ENCODE measurements at regions not wholly inside any gene's neighbourhood (a gene's known extent, or its start where the extent isn't known, plus 50 kb on each side); places are given as distances from the start of the nearest gene placed in this dataset.

GRCh38 chr13:40452038-40452666 lies 214.3 kb downstream of the FOXO1 start:
- H3K4me3 ChIP-seq, result no peak overlapping the region
- intact Hi-C loops (cut with DNase I), result no loop called here
- ATAC-seq (peak; percentile 65 to 78 (median 70)), DNase-seq (no peak)
- TF ChIP-seq, protein P1, sequence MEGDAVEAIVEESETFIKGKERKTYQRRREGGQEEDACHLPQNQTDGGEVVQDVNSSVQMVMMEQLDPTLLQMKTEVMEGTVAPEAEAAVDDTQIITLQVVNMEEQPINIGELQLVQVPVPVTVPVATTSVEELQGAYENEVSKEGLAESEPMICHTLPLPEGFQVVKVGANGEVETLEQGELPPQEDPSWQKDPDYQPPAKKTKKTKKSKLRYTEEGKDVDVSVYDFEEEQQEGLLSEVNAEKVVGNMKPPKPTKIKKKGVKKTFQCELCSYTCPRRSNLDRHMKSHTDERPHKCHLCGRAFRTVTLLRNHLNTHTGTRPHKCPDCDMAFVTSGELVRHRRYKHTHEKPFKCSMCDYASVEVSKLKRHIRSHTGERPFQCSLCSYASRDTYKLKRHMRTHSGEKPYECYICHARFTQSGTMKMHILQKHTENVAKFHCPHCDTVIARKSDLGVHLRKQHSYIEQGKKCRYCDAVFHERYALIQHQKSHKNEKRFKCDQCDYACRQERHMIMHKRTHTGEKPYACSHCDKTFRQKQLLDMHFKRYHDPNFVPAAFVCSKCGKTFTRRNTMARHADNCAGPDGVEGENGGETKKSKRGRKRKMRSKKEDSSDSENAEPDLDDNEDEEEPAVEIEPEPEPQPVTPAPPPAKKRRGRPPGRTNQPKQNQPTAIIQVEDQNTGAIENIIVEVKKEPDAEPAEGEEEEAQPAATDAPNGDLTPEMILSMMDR (IDR thresholded peaks at IDR 0.05), result no peak
- TF ChIP-seq POLR2A (IDR thresholded peaks at IDR 0.05), result no peak
- H3K27ac ChIP-seq, result no peak overlapping the region
- H3K27me3 ChIP-seq, result no peaks in the 10 kb centered on the region
- H3K36me3 ChIP-seq, result no peaks in the 10 kb centered on the region
- no peaks in the 10 kb centered on the region for H3K9me3 ChIP-seq
- 88% methylated on average over 4 of the region's 5 CpGs for WGBS (ENCODE audit: insufficient coverage, low coverage, low lambda C conversion rate, missing lambda C conversion rate)
- H3K4me1 ChIP-seq, result peaks cover 0 to 8% (median 0%) of the 10 kb centered on the region in 4 donors

GRCh38 chr13:40452741-40453334 lies 213.6 kb downstream of the FOXO1 start:
- H3K27me3 ChIP-seq, result no peaks in the 10 kb centered on the region
- intact Hi-C loops (cut with DNase I), result no loop called here
- no peak overlapping the region for H3K4me3 ChIP-seq
- H3K27ac ChIP-seq, result no peak overlapping the region
- WGBS (ENCODE audit: insufficient coverage, low coverage, low lambda C conversion rate, missing lambda C conversion rate), result 69% methylated on average over 2 of the region's 3 CpGs
- DNase-seq, result no peak
- H3K4me1 ChIP-seq, result peaks cover 0 to 8% (median 0%) of the 10 kb centered on the region in 4 donors
- ATAC-seq, result peak; percentile 79 to 86 (median 81)
- TF ChIP-seq, protein P1 (IDR thresholded peaks at IDR 0.05), result no peak
- TF ChIP-seq POLR2A (IDR thresholded peaks at IDR 0.05), result no peak
- H3K9me3 ChIP-seq, result no peaks in the 10 kb centered on the region
- no peaks in the 10 kb centered on the region for H3K36me3 ChIP-seq

GRCh38 chr13:40453351-40454021 lies 213.0 kb downstream of the FOXO1 start:
- WGBS (ENCODE audit: insufficient coverage, low coverage, low lambda C conversion rate, missing lambda C conversion rate), result 89% methylated on average over 6 of the region's 6 CpGs
- Histone ChIP-seq H3K27ac (no peak overlapping the region), H3K36me3 (no peaks in the 10 kb centered on the region), H3K4me3 (no peak overlapping the region), H3K4me1 (peaks cover 0 to 8% (median 0%) of the 10 kb centered on the region in 4 donors), H3K9me3 (no peaks in the 10 kb centered on the region), H3K27me3 (no peaks in the 10 kb centered on the region)
- intact Hi-C loops (cut with DNase I), result no loop called here
- peak in 2 of 4 donors; percentile 5 to 13 for ATAC-seq
- no peak for DNase-seq
- TF ChIP-seq, protein P1 (IDR thresholded peaks at IDR 0.05), result no peak
- TF ChIP-seq POLR2A (IDR thresholded peaks at IDR 0.05), result no peak

DNA sequence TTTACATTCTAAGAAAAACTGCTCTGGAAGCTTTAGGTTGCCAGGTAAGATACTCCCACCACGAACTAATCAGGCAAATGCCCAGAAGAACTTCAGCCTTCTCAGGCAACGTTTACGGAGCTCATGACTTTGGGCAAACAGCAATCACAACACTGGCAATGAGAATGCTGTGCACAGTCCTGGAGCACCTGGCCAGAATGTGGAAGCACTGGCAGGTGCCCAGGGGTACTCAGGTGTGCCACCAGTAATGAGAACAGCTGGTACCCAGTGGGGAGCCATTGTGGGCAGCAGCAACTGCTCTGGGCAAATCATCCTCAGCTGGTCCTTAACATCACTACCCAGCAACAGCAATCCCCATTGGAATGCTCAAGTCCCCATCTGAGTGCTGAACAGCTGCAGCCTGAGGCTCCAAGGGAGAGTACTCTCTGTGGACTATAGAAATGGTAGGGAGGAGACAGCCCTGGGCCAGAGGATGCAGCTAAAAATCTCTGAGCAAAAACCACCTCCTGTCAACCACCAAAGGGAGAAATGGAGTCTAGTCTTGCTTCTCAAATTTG lies 210.0 kb downstream of the FOXO1 start:
- H3K9me3 ChIP-seq, result no peaks in the 10 kb centered on the region
- ATAC-seq (peak in 1 of 4 donors; percentile 12), DNase-seq (no peak)
- no peak overlapping the region for H3K4me3 ChIP-seq
- H3K4me1 ChIP-seq, result peaks cover 0 to 8% (median 0%) of the 10 kb centered on the region in 4 donors
- TF ChIP-seq, protein P1 (IDR thresholded peaks at IDR 0.05), result no peak
- no peak for TF ChIP-seq POLR2A (IDR thresholded peaks at IDR 0.05)
- no peak overlapping the region for H3K27ac ChIP-seq
- H3K36me3 ChIP-seq, result no peaks in the 10 kb centered on the region
- no peaks in the 10 kb centered on the region for H3K27me3 ChIP-seq
- WGBS (ENCODE audit: insufficient coverage, low coverage, low lambda C conversion rate, missing lambda C conversion rate), result 10% methylated on average over 2 of the region's 3 CpGs
- intact Hi-C loops (cut with DNase I), result no loop called here

All from right lobe of liver (tissue), 6 donors.